Ascending aorta (tissue), 2 donors: ENCODE measurements at regions not wholly inside any gene's neighbourhood (a gene's known extent, or its start where the extent isn't known, plus 50 kb on each side); places are given as distances from the start of the nearest gene placed in this dataset.

ENCODE experiments used
- DNase-seq, 2 donors: peaks; one replicate each; pipeline ENCODE4 v3.0.0-alpha.2; 2019; ENCODE audit warnings: low spot score in 2 of 2
- H3K27ac ChIP-seq, 2 donors: fragments of 200-600 bp; sonication (generic); one replicate each; pipeline ENCODE4 v1.5.1; 2016 to 2017; ENCODE audit warnings: mild to moderate bottlenecking in 1 of 2
- H3K27me3 ChIP-seq: fragments of 200-600 bp; sonication (generic); one replicate; pipeline ENCODE4 v1.5.1; 2017
- H3K36me3 ChIP-seq, 2 donors: fragments of 200-600 bp; sonication (generic); one replicate each; pipeline ENCODE4 v1.5.1; 2016
- H3K4me1 ChIP-seq, 2 donors: fragments of 200-600 bp; sonication (generic); one replicate each; pipeline ENCODE4 v1.5.1; 2016 to 2017; ENCODE audit warnings: mild to moderate bottlenecking in 1 of 2
- H3K4me3 ChIP-seq, 2 donors: fragments of 200-600 bp; sonication (generic); one replicate each; pipeline ENCODE4 v1.5.1; 2016 to 2017; ENCODE audit warnings: mild to moderate bottlenecking in 1 of 2
- H3K9me3 ChIP-seq, 2 donors: fragments of 200-600 bp; sonication (generic); one replicate each; pipeline ENCODE4 v1.5.1; 2016
- intact Hi-C: fragments of 100-400 bp; cut with DNase I; formaldehyde crosslinking; loops from one replicate; pipeline ENCODE4 v1.15.1; 2023
- TF ChIP-seq, protein P1 (sequence below), 3 experiments: fragments of 200-600 bp in 2 of 3; fragments of 450-650 bp in 1 of 3; sonication (generic) in 2 of 3; IDR thresholded peaks; one replicate each; pipeline ENCODE4 v1.5.1; 2016 to 2019; ENCODE audit warnings: antibody characterized with exemption in 3 of 3, mild to moderate bottlenecking in 1 of 3, moderate library complexity in 1 of 3

DNA sequence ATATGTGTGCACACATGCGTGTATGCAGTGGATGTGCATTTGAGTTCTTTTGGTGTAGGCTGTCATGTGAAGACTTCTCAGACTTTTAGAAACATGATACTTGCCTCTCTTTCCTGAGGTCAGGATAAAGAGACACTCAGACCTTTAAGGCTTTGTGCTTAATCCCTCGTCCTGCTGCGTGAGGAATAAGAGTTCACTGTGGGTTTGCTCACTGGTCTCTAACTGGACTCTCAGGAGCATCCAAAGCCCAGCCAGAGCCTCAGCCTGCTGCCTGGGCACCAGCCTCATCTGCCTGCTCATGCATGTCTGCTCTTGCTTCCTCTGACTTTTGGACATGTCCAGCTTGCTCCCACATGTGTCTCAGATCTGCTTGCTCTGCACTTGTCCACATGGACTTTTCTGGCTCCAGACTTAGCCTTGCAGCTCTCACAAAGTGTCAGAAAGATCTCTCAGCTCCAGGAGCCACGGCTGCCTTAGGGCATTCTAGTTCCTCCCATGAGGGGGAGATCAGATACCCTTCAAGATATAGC, 65.1 kb upstream of the ZNF366 start:
- DNase-seq = no peak
- Histone ChIP-seq H3K4me1 (no peaks in the 10 kb centered on the region), H3K27ac (no peak overlapping the region), H3K36me3 (no peaks in the 10 kb centered on the region), H3K27me3 (no peaks in the 10 kb centered on the region), H3K9me3 (no peaks in the 10 kb centered on the region), H3K4me3 (no peak overlapping the region)
- TF ChIP-seq, protein P1, sequence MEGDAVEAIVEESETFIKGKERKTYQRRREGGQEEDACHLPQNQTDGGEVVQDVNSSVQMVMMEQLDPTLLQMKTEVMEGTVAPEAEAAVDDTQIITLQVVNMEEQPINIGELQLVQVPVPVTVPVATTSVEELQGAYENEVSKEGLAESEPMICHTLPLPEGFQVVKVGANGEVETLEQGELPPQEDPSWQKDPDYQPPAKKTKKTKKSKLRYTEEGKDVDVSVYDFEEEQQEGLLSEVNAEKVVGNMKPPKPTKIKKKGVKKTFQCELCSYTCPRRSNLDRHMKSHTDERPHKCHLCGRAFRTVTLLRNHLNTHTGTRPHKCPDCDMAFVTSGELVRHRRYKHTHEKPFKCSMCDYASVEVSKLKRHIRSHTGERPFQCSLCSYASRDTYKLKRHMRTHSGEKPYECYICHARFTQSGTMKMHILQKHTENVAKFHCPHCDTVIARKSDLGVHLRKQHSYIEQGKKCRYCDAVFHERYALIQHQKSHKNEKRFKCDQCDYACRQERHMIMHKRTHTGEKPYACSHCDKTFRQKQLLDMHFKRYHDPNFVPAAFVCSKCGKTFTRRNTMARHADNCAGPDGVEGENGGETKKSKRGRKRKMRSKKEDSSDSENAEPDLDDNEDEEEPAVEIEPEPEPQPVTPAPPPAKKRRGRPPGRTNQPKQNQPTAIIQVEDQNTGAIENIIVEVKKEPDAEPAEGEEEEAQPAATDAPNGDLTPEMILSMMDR (IDR thresholded peaks at IDR 0.05) = no peak
- intact Hi-C loops = no loop called here

DNA sequence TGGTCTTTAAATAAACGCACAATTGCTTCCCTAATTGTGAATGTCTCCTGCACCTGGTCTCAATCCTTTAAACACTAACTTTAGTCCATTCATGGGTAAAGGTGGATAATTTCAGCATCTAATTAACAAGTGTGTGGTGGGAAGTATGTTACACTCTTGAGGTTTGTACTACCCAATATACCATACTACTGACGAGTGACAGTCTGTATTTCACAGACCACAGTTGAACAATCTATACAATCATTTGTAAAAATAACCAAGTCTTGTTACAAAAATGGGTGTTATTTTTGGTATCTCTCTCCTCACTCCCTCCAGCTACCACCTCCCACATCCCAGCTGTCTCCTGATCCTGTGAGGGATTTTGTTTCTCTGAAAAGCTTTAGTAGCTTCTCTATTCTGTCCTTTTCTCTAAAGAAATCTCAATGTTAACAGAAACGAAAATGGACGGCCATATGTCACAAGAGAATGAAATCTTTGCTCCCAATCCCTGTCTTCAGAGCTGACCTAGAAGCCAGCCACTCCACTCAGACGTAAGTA, 62.3 kb upstream of the ZNF366 start:
- no peaks in the 10 kb centered on the region for H3K27me3 ChIP-seq
- DNase-seq = no peak
- no peak overlapping the region for H3K4me3 ChIP-seq
- H3K9me3 ChIP-seq = no peaks in the 10 kb centered on the region
- no peaks in the 10 kb centered on the region for H3K36me3 ChIP-seq
- TF ChIP-seq, protein P1 (IDR thresholded peaks at IDR 0.05) = no peak
- no peaks in the 10 kb centered on the region for H3K4me1 ChIP-seq
- H3K27ac ChIP-seq = no peak overlapping the region
- intact Hi-C loops = no loop called here

DNA sequence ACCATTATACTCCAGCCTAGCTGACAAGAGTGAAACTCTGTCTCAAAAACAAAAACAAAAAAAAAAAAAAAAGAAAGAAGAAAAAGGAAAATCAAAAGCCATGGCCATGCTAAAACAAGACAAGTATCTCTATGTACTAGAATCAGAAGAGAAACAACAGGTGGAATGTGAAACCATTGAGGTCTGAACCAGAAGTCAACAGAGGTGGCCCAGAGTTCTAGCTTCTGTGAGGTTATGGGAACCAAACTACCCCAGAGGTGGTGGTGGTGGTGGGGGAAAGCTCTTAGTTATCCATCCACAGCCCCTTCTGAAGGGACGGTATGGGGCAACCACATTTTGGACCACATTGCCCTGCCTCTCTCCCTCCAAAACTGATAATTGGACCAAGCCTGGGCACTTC, 59.5 kb upstream of the ZNF366 start:
- Histone ChIP-seq H3K4me1 (no peaks in the 10 kb centered on the region), H3K27ac (no peak overlapping the region), H3K36me3 (no peaks in the 10 kb centered on the region), H3K27me3 (no peaks in the 10 kb centered on the region), H3K4me3 (no peak overlapping the region), H3K9me3 (no peaks in the 10 kb centered on the region)
- DNase-seq = no peak
- TF ChIP-seq, protein P1 (IDR thresholded peaks at IDR 0.05) = no peak
- intact Hi-C loops = no loop called here

- TF ChIP-seq, protein P1 (IDR thresholded peaks at IDR 0.05) = no peak
- no peak overlapping the region for H3K4me3 ChIP-seq
- no peaks in the 10 kb centered on the region for H3K27me3 ChIP-seq
- no peak overlapping the region for H3K27ac ChIP-seq
- no peaks in the 10 kb centered on the region for H3K36me3 ChIP-seq
- intact Hi-C loops = no loop called here
- no peak for DNase-seq
- H3K4me1 ChIP-seq = no peaks in the 10 kb centered on the region
- no peaks in the 10 kb centered on the region for H3K9me3 ChIP-seq
These were observed 58.5 kb upstream of the ZNF366 start for GRCh38 chr5:72565513-72566289.

DNA sequence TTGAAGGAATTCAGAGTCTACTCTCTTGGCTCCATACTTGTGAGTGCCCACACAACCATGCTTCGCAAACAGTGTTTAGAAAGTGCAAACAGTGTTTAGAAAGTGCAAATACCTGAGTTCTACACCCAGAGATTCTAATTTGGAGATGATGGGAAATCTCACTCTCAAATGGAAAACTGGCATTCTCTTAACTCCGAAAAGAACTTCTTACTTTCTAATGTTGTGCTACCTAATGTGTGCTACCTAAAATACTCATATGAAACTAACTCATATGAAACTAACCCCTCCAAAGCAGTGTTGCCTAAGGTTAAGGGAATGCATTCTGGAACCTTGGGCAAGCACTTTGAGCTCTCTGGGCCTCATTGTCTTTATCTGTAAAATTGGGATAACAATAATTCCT, 55.5 kb upstream of the ZNF366 start:
- TF ChIP-seq, protein P1 (IDR thresholded peaks at IDR 0.05) = no peak
- intact Hi-C loops = no loop called here
- Histone ChIP-seq H3K27ac (no peak overlapping the region), H3K9me3 (no peaks in the 10 kb centered on the region), H3K27me3 (no peaks in the 10 kb centered on the region), H3K4me1 (no peaks in the 10 kb centered on the region), H3K4me3 (no peak overlapping the region), H3K36me3 (no peaks in the 10 kb centered on the region)
- no peak for DNase-seq
